22Rv1 (cell line): ENCODE measurements at regions not wholly inside any gene's neighbourhood (a gene's known extent, or its start where the extent isn't known, plus 50 kb on each side); places are given as distances from the start of the nearest gene placed in this dataset.
"Not testable (repeated sequence)": the region's sequence is repeated elsewhere in the genome, so short reads cannot be mapped to it uniquely, and the experiment has no call there.

Experiments
- H3K27ac ChIP-seq: fragments of 450-650 bp; 2 replicates; pipeline ENCODE4 v1.5.1; 2017
- CTCF ChIP-seq: fragments of 450-650 bp; IDR thresholded peaks from 2 replicates; pipeline ENCODE4 v1.5.1; 2017; ENCODE audit warnings: mild to moderate bottlenecking
- ZFX ChIP-seq: fragments of 450-650 bp; IDR thresholded peaks from 2 replicates; pipeline ENCODE4 v1.6.1; 2017; ENCODE audit warnings: antibody characterized with exemption, borderline replicate concordance

- TF ChIP-seq ZFX: no peak
- TF ChIP-seq CTCF: no peak
- no peak overlapping the region for H3K27ac ChIP-seq
Observed at GRCh38 chr5:154542581-154542980, 64.6 kb upstream of the HAND1 start.

DNA sequence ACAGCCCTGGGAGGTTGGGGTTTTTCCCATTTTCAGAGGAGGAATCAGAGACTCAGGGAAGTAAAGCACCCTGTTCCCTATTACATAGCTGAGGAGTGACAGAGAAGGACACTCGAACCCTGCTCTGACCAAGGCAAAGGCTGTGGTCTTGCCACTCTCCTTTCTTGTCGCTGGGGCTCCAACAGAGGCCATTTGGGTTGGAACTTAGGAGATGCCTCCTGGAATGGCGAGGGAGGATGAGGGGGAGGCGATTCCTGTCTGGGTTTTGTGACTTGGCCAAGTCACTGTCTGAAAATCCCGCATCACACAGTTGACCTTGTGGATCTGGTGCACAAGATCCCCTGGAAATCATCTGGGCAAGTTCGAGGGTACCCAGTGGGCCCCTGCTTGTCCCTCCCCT, 64.0 kb upstream of the HAND1 start:
- no peak; the same call in 1 of the 2 replicates for TF ChIP-seq CTCF
- no peak overlapping the region for H3K27ac ChIP-seq

DNA sequence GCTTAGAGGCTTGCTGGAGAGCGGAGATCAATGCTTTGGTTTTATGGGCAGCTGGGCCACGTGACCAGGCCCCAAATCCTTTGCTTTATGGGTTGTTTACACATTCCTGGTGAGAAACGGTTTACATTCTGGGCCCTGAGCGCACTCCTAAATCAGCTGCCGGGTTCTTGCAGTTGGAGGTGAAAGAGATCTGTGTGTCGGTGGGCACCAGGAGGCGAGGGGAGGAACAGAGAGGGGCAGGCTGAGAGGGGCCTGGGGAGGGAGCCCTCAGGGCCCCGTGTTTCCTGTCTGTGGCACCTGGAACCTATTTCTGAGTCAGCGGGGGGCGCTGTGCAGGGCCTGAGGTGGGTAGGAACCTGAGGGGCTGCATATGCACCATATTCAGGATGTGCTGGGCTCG, 63.5 kb upstream of the HAND1 start:
- no peak overlapping the region for H3K27ac ChIP-seq
- peak; percentile 15; the same call in 1 of the 2 replicates for TF ChIP-seq CTCF
- TF ChIP-seq ZFX: no peak

DNA sequence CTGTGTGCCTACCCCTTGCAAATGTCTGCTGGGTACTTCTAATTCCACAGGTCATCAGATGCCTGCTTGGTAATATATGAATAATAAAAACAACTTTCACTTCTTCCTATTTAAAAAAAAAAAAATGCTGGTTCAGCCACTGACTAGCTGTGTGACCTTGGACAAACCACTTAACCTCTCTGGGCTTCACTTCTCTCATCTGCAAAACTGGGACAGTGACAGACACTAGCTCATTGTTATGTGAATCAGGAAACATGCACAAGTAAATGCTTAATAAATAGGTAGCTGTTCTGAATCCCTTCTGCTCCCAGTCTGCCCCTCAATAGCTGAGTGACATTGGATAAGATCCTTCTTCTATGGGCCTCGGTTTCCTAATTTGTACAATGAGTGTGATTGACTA, 62.6 kb upstream of the HAND1 start:
- H3K27ac ChIP-seq: no peak overlapping the region
- TF ChIP-seq CTCF (no peak), ZFX (no peak)

DNA sequence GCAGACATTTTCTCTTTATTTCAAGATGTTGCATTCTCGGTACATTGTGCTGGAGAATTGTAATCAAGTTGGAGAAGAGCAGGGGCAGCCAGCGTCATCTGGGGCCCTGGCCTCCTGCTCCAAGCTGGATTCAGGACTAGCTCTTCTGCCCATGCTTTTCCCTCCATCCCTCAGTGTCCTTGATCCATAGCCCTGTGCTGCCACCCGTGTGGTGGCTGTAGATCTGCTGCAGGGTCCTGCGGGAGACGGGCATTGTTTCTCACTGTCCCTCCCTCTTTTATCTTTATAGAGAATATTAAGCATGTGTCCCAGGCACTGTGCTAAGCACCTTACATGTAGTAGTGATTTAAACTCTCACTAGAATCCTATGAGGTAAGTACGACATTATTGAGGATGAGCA, 60.5 kb upstream of the HAND1 start:
- no peak overlapping the region for H3K27ac ChIP-seq
- no peak for TF ChIP-seq CTCF
- TF ChIP-seq ZFX: no peak

- not testable (repeated sequence) for H3K27ac ChIP-seq
Observed at GRCh38 chr5:154536439-154536838, 58.4 kb upstream of the HAND1 start.

DNA sequence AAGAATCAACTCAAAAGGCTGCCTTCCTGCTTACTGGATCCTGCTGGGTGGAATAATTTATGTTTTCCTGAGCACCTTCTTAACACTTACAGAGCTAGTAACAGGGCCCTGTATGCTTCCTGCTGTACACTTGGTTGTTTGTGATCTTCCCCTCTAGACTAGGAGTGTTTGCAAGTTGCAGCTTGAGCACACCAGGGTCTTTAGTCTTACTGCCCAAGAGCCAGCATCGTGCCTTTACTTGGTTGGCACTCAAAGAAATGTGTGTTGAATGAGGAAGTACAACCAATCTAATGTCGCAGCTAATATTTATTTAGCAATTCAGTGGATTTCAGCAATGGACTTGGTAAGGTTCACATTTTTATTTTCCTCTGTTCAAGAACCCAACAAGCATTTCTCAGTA, 57.5 kb upstream of the HAND1 start:
- no peak for TF ChIP-seq CTCF
- TF ChIP-seq ZFX: no peak
- H3K27ac ChIP-seq: no peak overlapping the region

DNA sequence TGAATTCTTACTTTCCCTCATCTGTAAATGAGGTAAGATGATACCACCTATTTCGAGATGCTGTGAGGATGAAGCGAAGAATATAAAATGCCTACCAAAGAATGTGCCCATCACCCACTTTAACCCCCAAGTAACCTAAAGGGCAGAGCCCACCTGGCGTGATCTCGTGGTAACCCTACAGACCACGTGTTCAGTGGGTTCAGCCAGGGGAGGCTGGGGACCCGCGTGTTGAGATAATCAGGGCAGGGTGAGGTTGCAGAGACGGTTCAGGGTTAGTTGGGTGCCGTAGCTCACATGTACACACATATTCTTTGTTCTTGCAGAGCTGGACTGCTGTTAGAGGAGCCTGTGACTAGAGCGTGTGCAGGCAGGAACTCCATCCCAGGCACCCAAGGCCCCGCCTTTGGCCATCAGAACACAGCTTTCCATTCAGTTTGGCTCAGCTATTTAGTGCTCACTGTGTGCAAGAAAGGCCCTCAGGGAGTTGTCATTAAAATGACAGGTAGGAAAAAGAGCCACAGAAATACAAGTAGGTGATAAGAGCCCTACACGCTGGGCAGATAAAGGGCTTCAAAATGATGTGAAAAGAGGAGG, 56.5 kb upstream of the HAND1 start:
- H3K27ac ChIP-seq: no peak overlapping the region
- no peak for TF ChIP-seq ZFX
- no peak for TF ChIP-seq CTCF
